DMS79 treated with DMSO at 0.1 percent for 48 hours (cell line): ENCODE measurements at regions not wholly inside any gene's neighbourhood (a gene's known extent, or its start where the extent isn't known, plus 50 kb on each side); places are given as distances from the start of the nearest gene placed in this dataset.

ENCODE experiments used
- DNase-seq: peaks from one replicate; lab custom pipeline; 2025; lab: John Stamatoyannopoulos, UW

DNA sequence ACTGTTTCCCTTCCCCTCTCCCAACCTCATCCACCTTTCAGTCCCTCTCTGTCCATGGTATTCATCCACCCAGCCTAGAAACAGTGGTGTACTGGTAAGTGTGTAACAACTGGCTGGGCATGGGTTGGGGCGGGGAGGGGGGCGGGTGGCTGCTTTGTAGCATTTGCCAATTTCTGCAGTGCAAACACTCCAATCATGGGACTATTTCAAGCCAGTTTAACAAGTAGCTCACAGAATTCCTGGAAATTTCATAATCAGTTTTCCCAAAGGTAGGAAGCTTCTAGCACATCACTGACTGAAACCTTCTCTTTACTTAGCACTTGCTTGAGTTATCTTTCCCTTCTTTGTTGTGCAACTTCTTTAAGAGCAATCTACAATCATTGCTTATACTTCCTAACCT, 100.8 kb upstream of the WASF3 start:
- DNase-seq: no peak

DNA sequence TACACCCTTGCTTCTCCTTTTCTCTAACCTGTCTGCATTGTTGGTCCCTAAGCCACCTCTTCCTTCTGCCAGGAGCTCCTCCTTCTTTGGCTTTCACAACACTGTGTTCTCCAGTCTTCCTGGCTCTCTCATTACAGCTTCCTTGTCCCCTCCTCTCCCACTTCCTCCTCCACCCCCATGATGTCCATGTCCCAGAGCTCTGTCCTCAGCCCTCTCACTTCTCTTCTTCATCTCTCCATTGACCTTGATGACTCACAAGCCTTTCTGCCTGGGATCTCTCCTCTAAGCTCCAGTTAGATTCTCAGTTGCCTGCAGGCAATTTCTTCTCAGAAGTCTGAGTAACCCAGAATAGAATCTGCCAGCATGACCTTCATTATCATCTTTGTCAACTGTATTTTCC, 100.3 kb upstream of the WASF3 start:
- DNase-seq: no peak

DNA sequence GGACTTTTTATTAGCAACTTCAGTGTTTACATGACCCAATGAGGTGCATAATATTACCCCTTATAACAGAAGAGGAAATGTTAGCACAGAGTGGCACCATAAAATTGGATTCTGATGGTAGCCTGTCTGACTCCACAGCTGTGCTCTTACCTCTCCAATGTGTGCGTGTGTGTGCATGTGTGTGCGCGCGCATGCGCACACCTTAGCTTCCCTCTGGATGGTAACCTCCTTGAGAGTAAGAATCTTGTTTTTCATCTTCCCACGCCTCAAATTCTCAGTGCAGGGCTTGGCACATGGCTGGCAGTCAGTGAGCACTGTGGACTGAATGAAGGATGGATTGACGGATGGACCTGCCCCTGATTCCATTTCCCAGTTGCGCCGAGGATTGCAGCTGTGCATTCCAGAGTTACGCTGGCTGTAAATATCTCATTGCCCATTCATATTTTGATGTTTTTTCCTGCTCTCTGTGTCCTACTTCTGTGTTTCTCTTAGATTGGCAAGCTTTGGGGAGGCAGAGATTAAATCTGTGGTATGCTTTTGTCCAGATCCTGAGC, 99.2 kb upstream of the WASF3 start:
- no peak for DNase-seq

DNA sequence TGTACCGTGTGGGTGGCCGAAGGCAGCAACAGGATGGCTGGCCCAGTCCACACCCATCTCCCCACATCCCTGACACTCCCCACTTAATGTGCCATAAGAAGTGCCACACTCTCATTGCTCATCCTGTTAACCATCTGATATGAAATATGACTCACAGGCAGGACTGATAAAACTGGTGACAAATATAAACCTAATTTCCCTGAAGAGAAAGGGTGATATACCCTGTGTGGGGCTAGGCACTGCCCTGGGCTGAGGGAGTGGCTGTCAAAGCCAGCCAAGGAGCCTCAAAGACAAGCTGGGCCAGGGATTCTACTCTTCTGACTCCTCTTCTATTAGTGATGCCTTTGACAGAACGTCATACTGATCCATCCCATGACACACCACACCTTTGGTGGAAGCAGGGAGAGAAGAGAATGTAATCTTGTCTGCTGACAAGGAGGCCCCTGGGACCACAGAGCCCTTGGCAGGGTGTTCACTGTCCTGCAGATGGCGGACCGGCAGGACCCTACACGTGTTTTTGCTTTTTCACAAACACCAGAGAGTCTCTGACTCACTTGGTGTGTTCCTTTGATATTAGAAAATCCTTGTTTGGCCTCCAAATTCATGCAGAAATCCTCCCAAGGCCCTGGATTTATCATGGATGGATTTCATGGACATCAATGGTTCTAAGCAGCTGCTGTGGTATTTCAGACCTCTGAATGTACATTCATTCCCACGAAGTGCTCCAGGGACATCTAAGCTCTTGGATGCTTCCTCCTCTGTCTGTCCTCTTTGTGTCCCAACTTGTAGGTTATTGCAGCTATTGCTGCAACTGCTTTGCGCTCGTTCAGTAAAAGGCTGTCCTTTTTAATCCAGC, 98.0 kb upstream of the WASF3 start:
- no peak for DNase-seq

DNA sequence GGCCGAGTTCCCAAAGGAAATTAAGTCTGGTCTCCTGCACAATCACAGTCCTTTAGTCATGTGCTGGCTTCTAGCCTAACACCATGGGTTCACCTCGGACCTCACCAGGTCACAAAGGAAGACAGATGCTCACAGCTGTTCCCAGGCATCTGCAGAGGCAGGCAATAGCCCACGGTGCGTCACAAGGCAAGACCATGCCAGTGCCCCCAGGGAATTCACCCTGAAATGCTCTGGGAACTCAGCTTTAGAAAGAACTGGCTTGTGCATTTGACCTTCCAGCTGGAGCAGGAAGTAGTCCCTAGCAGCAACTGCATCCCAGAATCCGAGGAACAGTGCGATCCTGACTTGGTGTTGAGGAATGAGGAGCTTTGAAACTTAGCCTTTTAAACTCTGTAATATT, 96.8 kb upstream of the WASF3 start:
- DNase-seq: no peak

DNA sequence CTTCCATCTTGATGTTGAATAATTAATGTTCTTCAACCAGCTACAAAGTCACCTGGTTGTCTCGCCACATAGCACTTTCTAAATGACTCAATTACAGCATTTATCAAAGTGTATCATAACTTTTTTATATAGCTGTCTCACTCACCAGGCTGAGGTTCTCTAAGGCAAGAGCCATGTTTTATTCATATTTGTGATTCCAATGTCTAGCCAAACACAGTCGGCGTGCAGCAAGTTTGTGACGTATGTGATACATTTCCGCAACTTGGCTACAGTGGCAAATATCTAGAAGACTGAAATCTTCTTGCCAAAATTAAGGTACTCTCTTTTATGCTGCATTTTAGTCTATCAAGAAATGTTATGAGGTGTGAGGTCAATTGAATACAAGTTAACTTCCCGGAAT, 94.2 kb upstream of the WASF3 start:
- no peak for DNase-seq

DNA sequence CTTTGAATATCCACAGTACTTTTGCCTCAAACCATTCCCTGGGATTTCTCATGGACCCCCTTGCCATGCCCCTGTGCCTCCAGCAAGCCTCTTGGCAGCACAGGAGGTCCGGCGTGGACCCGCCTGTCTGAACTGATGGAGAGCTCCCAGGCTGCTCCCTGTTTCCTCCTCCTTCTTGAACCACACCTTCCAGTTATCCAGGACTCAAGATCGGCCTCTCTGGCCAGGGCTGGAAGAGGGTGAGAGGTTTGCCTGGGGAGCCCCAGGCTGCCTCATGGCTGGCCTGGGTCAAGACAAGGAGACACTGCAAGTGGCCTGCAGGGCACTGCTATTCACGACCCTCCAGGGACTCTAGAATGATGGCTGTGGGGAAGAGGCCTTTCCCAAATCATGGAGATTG, 93.6 kb upstream of the WASF3 start:
- DNase-seq: no peak

DNA sequence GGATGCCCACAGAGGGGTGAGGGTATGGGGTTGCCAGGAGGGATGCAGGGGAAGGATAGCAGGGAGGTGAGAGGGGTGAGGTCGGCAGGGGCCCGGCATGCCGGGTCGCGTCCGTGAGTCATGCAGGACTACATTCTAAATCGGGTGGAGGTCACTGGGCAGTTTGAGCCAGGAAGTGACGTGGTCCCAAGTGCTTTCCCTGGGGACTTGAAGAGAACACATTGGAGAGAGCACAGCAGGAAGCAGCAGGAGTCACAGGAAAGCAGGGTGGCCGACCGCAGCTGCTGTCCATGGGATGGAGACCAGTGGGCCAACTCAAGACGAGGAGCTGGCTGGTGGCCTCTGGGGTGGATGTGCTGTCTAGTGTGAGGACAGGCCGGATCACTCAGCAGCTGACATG, 92.0 kb upstream of the WASF3 start:
- DNase-seq: no peak

DNA sequence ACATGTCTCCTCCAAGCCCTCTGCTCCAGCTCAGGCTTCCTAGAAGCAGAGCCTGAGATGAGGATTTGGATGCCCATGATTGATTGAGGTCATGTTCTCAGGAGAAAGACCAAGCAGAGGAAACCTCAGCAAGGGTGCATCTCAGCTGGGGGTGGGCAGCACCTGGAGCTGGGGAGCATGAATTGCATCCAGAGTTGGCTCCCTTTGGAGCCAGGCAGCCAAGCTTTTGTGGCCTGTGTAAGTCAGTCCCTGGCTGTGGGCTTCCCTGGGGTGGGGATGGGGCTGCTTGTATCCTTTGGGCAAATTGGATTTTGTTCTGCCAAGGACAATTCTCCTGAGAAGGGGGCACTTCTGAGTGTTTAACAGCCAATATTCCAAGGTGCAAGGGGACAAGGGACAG, 91.5 kb upstream of the WASF3 start:
- no peak for DNase-seq

DNA sequence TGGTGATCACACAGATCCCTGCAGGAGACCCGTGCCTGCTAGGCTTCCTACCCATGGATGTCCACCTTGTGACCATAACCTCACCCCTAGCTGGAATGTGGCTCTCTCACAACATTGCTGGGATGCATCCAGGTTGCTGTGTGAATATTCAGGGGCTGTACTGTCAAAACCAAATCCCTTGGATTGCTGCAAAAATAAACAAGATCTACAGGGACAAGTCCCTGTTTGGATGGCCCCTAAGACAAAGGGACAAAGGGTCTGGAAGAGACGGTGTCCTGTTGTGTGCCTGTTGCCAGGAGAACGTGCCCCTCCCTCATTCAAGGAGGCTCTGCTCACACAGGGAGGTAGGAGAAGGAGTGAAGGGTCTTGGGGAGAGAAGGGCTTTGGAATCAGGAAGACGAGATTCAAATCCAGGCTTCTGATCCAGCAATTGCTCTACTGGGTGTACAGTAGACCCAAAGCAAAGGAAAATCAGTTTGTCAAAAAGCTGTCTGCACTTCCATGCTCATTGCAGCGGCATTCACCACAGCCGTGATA, 89.2 kb upstream of the WASF3 start:
- DNase-seq: no peak

DNA sequence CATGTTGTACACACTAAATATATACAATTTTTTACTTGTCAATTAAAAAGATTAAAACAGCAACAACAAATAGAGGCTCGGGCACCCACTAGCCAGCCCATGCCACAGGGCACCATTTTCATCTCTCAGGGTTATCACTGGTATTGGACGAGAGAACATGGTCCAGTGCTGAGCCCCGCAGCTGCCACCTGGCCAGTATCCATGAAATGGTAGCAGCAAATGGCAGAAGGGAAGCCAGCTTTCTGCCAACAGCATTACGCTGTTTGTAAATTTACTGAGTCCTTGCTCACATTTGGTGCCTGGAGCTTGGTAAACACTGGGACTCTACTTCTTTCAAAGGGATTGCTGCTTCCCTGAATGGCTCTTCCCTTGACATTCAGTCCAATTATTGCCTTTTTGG, 87.9 kb upstream of the WASF3 start:
- no peak for DNase-seq

DNA sequence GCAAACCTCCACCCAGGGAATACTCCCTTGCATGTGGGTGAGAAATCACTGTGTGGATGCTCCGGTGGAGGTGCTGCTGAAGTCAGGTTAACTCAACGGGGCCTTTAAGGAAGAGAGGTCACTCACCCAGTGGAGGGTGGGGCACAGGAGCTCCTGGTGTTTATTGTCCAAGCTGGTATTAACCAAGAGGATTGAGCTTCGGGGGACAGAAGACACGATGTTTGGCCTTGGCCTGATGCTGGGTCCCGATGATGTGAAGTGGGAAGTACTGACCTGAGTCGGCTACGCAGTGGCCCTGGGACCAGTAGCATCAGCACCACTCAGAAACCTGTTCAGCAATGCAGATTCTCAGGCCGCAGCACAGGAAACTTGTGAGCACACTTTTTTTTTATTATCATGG, 85.7 kb upstream of the WASF3 start:
- DNase-seq: no peak

DNA sequence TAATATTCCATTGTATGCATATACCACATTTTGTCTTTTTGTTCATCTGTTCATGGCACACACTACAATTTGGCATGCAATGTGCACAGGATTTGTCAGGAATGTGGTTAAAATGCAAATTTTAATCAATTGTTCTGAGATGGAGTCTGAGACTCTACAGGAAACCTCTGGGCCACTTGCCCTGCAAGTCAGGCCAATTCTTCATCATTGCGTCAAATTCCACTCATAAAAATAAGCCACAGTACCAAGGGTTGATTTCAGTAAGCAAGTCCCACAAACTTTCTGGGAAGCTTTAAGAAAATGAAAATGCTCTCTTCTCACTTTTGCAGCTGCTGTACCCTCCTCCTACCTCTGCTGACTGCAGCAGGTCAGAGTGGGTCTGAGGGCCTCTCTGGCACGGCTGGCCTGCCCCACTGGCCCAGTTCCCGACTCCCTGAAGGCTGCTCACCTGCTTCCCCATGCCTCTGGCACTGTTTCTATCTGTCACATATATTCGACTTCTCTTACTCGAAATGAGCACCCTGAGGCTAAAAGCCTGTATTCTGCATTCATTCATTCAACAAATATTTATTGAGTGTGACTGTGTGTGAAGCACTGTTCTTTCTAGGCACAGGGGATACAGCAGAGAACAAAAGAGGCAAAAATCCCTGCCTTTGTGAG, 83.8 kb upstream of the WASF3 start:
- DNase-seq: no peak

DNA sequence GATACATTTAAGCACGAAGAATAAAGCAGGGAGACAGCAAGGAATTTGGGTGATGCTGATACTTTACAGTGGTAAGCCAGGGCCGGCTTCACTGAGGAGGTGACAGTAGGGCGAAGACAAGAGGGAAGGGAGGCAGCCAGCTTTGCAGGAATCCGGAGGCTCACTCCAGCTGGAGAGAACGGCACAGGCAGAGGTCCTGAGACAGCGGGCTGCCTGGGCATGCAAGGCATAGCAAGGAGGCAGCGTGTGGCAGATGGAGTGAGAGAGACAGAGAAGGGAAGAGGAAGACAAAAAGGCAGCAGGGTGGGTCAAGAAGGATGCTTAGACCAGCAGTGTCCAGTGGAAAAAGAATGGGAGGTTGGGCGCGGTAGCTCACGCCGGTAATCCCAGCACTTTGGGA, 83.2 kb upstream of the WASF3 start:
- no peak for DNase-seq

DNA sequence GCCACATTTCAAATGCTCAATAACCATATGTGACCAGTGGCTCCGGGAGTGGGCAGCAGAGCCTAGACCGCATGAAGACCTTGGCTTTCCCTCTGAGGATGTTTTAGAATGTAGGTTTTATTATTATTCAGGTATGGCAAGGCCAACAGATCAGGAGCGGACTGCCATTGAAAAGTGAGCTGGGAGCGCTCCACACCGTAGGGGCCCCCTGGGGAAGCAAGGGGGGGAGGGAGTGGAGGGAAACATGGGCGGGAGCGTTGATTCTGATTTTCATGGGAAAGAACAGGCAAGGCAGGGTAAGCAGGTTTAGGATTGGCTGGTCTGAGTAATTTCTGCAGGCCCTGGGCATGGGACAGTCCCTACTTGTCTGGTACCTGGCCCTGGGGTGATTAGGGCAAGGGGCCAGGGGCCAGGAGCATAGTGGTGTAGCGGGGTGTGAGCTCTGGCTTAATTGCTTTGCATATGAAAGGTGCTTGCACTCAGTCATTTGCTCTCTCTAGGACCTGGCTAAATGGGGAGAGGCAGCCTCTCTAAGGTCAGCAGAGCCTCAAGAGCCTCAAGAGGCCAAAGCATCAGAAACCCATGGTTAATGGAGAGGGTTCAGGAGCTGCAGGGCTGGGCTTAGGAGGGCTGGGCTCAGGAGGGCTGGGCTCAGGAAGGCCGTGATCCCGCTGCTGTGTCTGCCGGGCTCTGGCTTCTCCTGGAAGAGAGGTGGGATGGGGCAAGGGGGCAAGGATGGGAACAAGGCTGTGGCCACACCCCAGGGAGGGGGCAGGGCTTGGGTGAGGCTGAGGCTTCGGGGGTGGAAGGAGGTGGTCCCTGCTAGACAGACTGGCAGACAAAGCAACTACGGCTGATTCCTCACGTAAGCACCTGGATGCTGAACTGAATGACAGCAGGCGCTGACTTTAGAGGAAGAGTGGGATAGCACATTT, 82.0 kb upstream of the WASF3 start:
- peak; percentile 2 for DNase-seq

DNA sequence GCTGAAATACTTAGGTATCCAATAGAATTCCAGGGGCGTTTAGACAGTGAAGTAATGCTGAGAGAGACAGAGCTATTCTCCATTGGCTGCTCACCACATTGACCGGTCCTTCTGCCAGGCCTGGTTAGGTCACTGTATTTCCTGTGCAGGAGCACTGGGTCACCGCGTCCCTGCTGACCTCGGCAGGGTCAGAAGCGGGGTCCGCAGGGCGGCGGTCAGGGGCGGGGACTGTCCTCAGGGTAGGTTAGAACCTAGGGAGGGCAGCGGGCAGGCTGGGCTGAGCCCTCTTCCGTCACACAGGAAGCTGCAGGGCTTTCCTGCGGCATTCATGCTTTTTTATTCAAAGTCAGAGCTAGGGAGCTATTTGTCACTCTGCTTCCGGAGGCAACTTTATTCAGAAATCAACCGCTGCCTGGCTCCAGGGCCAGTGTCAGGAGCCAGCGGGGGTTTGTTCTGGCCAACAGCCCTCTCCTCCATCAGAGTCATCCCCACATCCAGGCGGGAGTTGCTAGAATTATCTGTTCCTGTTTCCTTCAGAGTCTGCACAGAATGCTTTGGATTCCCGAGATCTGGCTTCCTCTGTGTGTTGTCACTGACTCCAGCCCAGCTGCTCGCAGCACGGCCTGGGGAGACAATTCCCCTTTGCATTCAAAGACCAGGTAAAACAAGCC, 81.2 kb upstream of the WASF3 start:
- peak; percentile 7 for DNase-seq

DNA sequence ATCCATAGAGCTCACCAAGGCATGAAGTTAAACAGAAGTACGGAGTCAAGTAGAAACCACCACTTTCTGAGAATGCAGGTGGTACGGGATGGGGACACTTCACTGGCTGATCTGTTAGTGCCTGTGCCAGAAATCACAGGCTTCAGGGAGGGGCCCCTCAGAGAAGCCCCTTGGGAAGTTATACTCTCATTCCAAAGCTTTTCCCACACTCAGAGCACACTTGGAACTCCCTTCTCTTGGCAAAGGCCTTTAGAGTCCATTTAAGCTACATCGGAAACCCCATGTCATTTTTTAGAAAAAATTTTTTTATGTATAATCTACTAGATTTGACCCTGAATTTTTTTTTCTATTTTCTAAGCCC, 80.7 kb upstream of the WASF3 start:
- DNase-seq: peak; percentile 47

DNA sequence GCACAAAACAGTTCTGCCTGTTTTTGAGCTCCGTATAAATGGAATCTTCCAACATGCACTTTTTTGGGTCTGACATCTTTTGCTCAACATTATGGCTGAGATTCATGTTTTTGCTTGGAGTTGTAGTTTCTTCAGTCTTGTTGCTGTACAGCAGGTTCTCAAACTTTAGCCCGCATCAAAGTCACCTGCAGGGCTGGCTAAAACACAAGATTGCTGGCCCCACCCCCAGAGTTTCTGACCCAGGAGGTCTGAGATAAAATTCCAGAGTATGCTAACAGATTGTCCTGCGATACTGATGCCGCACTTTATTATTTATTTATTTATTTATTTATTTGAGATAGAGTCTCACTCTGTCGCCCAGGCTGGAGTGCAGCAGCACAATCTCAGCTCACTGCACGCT, 79.8 kb upstream of the WASF3 start:
- DNase-seq: no peak

DNA sequence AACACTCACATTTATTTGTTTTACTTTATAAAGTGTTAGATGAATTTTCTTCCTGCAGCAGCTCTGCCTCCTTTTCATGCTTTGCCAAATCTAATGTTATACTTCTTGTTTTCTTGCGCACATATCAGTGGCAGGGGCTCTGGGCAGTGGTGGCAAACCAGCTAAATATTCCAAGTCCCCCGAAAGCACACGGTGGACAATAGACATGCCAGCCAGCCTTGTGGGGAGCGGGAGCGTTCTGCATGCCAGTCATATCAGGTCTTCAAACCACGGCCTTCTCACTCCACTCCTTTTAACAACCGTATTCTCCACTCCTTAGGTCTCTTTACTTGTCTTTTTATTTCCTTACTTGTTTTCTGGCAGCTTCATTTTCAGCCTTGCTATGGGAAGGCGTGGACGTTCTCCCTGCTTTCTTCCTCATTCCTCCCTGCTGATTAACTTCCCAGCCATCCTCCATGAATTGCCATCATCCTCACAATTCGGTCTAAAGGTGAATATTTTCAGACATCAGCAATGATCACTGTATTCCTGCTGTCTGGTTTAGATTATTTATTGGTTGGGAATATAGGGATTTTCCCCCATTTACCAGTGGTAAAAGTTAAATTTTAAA, 77.1 kb upstream of the WASF3 start:
- DNase-seq: no peak

DNA sequence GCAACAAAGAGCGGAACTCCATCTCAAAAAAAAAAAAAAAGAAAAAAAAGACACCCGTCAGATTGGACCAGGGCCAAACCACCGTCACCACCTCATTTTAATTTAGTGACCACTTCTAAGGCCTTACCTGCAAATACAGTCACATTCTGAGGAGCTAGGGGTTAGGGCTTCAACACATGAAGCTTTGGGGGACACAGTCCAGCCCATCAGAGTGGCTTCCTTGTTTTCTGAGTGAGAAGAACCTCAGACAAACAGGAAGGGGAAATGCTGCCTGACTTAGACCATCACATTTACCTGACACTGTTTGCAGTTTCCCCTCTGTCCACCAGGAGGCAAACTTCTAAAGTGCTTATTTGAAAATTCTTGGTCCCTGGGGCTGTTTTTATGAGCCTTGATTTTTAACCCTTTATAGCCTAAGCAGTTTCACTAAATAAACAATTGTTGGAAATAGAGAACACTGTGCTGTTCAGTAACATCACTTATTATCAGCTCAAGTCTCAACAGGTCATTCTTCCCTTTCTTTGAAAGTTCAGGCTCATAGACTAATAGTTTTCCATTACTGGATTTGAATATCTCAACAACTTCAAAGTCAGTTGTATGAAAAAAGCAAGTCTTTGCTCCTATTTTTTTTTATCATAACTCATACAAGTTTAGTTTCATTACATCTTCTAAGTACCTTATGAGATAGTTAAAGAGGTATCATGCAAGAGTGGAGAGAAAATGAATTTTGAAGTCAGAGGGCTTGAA, 74.9 kb upstream of the WASF3 start:
- DNase-seq: peak; percentile 2
